Omental fat pad (tissue), 3 donors: ENCODE measurements at regions not wholly inside any gene's neighbourhood (a gene's known extent, or its start where the extent isn't known, plus 50 kb on each side); places are given as distances from the start of the nearest gene placed in this dataset.

Source experiments
- ATAC-seq: fragments of 150-250 bp; one replicate; pipeline ENCODE4 v1.9.1; 2016; ENCODE audit warnings: mild to moderate bottlenecking, moderate library complexity; ENCODE audit not compliant: low FRiP score
- DNase-seq: peaks from one replicate; pipeline ENCODE4 v3.0.0-alpha.2; 2019; ENCODE audit warnings: low spot score
- TF ChIP-seq, protein P1 (sequence below), 3 donors: fragments of 450-650 bp; IDR thresholded peaks; one replicate each; pipeline ENCODE4 v1.5.1; 2016 to 2017; ENCODE audit warnings: antibody characterized with exemption in 3 of 3, mild to moderate bottlenecking in 3 of 3, moderate library complexity in 2 of 3

DNA sequence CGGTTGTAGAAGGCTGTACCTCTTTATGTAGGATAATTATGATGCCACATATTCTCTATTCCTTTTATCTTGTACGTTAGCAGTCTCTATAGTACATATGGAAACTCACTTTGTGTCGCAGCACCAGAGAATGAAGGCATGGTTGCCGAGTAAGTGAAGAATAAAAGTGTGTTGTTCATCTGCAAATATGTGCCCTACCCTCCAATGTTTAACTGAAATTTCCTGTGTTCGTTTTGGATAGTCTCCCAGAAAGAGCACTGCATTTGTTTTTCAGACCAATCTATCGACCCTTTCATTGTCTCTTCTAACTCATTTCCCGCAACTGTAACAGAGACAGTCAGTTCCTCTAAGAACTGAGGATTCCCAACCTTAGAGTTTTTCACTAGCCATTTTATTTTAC is 592.8 kb downstream of the TUSC7 start:
- TF ChIP-seq, protein P1, sequence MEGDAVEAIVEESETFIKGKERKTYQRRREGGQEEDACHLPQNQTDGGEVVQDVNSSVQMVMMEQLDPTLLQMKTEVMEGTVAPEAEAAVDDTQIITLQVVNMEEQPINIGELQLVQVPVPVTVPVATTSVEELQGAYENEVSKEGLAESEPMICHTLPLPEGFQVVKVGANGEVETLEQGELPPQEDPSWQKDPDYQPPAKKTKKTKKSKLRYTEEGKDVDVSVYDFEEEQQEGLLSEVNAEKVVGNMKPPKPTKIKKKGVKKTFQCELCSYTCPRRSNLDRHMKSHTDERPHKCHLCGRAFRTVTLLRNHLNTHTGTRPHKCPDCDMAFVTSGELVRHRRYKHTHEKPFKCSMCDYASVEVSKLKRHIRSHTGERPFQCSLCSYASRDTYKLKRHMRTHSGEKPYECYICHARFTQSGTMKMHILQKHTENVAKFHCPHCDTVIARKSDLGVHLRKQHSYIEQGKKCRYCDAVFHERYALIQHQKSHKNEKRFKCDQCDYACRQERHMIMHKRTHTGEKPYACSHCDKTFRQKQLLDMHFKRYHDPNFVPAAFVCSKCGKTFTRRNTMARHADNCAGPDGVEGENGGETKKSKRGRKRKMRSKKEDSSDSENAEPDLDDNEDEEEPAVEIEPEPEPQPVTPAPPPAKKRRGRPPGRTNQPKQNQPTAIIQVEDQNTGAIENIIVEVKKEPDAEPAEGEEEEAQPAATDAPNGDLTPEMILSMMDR (IDR thresholded peaks at IDR 0.05), result no peak
- DNase-seq (no peak), ATAC-seq (no peak)

DNA sequence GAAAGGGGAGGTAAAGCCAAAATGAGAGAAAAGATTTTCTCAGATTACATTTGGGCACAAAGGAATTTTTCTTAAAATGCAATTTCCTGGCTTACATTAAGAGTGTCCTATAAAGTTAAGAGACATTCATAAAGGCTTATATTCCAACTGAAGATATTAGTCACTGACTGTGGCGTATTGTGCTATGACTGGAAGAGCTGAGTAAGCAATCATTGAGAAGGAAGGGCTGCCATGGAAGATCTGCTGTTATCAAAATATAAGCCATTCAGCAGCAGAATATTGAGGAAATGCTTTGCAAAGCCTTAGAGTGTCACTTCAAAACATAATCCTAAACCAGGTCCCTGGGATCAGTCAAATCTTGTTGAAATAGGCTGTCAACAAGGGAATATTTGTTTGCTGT is 593.9 kb downstream of the TUSC7 start:
- DNase-seq, result no peak
- ATAC-seq, result no peak
- TF ChIP-seq, protein P1 (IDR thresholded peaks at IDR 0.05), result no peak

DNA sequence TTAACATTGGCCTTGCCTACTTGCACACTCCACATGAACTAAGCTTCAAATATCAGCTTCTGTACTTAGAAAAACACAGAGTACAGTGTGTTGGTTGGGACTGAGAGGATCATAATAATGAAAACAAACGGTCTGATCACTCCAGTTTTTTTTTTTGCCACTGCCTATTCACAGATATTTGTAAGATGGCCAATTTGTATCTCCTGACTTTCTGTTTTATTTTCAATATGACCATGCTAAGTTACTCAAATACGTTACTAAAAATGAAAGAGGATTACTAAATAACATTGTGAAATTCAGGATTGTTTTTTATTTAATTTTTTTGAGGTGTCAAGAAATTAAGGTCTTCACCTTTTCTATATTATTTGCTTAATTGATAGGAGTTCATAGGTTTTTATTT is 595.1 kb downstream of the TUSC7 start:
- ATAC-seq, result no peak
- DNase-seq, result no peak
- TF ChIP-seq, protein P1 (IDR thresholded peaks at IDR 0.05), result no peak

DNA sequence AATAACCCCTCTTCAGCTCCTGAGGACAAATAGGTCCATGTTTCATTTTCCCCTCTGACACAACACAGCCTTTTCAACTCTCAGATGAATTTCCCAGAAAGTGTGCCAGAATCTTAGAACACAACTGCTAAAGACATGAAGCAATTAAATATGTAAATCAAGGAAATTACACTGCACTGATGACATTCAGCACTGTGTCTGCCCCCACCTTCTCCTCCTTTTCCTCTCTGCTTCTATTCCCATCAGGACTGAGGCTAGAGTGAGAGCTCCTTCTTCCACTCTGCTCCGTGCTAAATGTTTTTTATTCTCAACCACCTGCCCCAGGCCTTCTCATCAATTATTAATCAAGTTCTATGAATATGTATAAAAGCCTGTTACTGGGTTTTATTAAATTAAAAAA is 596.1 kb downstream of the TUSC7 start:
- no peak for DNase-seq
- ATAC-seq, result no peak
- TF ChIP-seq, protein P1 (IDR thresholded peaks at IDR 0.05), result no peak

DNA sequence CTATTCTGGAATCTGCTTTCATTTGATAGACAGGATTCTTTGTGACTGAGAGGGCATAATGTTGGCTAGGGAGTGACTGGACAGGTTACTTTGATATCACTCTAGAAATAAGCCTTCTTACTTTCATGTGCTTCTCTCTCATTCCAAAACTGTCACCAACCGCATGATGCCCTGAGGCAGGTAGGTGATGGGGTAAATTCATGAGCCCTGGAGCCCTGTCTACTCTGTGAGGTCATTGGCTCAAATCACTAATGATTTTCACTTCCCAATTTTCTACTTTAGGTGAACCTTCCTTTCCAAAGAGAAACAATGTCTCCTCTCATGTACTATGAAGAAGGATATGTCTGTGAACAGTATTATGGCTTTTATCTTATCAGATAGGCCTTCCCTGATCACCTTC is 596.7 kb downstream of the TUSC7 start:
- ATAC-seq, result no peak
- TF ChIP-seq, protein P1 (IDR thresholded peaks at IDR 0.05), result no peak
- no peak for DNase-seq

DNA sequence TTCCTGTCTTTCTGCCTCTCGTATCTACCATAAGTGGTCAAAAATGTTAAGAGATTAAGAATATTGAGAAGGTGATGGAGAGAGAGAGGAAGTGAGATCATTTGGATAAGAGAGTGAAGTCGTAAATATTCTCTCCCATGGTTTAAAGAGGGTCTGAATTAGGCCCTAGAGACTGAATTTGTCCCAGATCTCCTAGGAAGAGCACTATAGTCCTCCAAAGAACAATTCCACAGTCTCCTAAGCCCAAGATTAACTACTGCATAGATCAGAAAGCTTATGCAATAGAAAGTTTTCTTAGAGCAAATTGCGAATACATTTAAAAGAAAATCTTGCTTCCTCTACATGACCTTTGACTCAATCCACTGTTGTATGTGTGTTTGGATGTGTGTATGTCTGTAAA is 598.8 kb downstream of the TUSC7 start:
- ATAC-seq (no peak), DNase-seq (no peak)
- TF ChIP-seq, protein P1 (IDR thresholded peaks at IDR 0.05), result no peak

DNA sequence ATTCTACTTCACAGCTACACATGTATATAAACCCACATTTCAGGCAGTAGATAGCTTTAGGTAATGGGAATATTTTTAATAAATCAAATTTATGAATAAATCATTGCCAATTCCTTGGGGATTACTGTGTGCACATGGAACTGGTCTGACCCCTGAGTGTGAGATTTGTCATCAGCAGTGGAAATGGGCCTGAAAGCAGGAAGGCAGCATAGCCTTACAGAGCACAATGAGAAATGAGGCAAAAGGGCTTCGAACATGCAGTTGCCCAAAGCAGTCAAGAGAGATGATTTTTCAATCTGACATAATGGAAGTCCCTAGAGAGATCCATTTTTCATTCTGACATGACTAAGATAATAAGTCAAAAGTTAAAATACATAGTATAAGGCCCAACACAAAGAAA is 599.2 kb downstream of the TUSC7 start:
- DNase-seq (no peak), ATAC-seq (peak; percentile 51)
- TF ChIP-seq, protein P1 (IDR thresholded peaks at IDR 0.05), result no peak
